ENCODE measurements at regions not wholly inside any gene's neighbourhood (a gene's known extent, or its start where the extent isn't known, plus 50 kb on each side); places are given as distances from the start of the nearest gene placed in this dataset.

GRCh38 chr11:88420165-88420791 lies 82.7 kb upstream of the CTSC start:
- no TSS peak for BruUV-seq (replicated peaks)

GRCh38 chr11:88418508-88418907 lies 81.0 kb upstream of the CTSC start:
- TF ChIP-seq CTCF (IDR thresholded peaks at IDR 0.05) (no peak), SIN3A (IDR thresholded peaks at IDR 0.05; ENCODE audit: borderline replicate concordance, insufficient read depth, low read depth, low read length) (no peak), POLR2AphosphoS5 (IDR thresholded peaks at IDR 0.05; ENCODE audit: low read depth, low read length) (no peak), REST (IDR thresholded peaks at IDR 0.05; ENCODE audit: insufficient read depth in 1 of 2, low read depth in 2 of 2, low read length in 1 of 2) (no peak), TCF7L2 (IDR thresholded peaks at IDR 0.05; ENCODE audit: low read depth, low read length) (no peak)
- ChIA-PET CTCF (no interaction called here), POLR2A (no interaction called here)
- Histone ChIP-seq H3K36me3 (ENCODE audit: control insufficient read depth, insufficient read depth, low read length) (no peaks in the 10 kb centered on the region), H3K4me3 (ENCODE audit: low read depth in 2 of 2, low read length in 2 of 2) (no peak overlapping the region), H3K27ac (ENCODE audit: low read length) (no peak overlapping the region), H3K9me3 (ENCODE audit: control insufficient read depth, insufficient read depth, low read depth, low read length) (no peaks in the 10 kb centered on the region), H3K4me1 (ENCODE audit: control insufficient read depth, insufficient read depth, low read length) (no peaks in the 10 kb centered on the region), H3K27me3 (ENCODE audit: control insufficient read depth, insufficient read depth, low read length) (no peaks in the 10 kb centered on the region)
- intact Hi-C loops (cut with micrococcal nuclease; ENCODE audit: unreplicated experiment) (no loop called here), in situ Hi-C loops (cut with HindIII; ENCODE audit: low pct_unique_long_range_greater_than_20kb, low sequenced_read_pairs) (no loop called here)
- DNase-seq (ENCODE audit: low read depth, low spot score) (no peak), ATAC-seq (no peak)
- no TSS peak for BruUV-seq (replicated peaks)

More at GRCh38 chr11:88420165-88420791, 82.7 kb upstream of the CTSC start:
- intact Hi-C loops (cut with micrococcal nuclease; ENCODE audit: unreplicated experiment), result no loop called here
- ChIA-PET POLR2A (no interaction called here), CTCF (no interaction called here)
- no peak for TF ChIP-seq CTCF (IDR thresholded peaks at IDR 0.05)
- no peak for TF ChIP-seq POLR2AphosphoS5 (IDR thresholded peaks at IDR 0.05; ENCODE audit: low read depth, low read length)
- TF ChIP-seq SIN3A (IDR thresholded peaks at IDR 0.05; ENCODE audit: borderline replicate concordance, insufficient read depth, low read depth, low read length), result no peak
- TF ChIP-seq TCF7L2 (IDR thresholded peaks at IDR 0.05; ENCODE audit: low read depth, low read length), result no peak
- no peak for TF ChIP-seq REST (IDR thresholded peaks at IDR 0.05; ENCODE audit: insufficient read depth in 1 of 2, low read depth in 2 of 2, low read length in 1 of 2)
- H3K4me3 ChIP-seq (ENCODE audit: low read depth in 2 of 2, low read length in 2 of 2), result no peak overlapping the region
- no peaks in the 10 kb centered on the region for H3K36me3 ChIP-seq (ENCODE audit: control insufficient read depth, insufficient read depth, low read length)
- no peak overlapping the region for H3K27ac ChIP-seq (ENCODE audit: low read length)
- ATAC-seq (no peak), DNase-seq (ENCODE audit: low read depth, low spot score) (no peak)
- H3K9me3 ChIP-seq (ENCODE audit: control insufficient read depth, insufficient read depth, low read depth, low read length), result no peaks in the 10 kb centered on the region
- in situ Hi-C loops (cut with HindIII; ENCODE audit: low pct_unique_long_range_greater_than_20kb, low sequenced_read_pairs), result no loop called here
- no peaks in the 10 kb centered on the region for H3K27me3 ChIP-seq (ENCODE audit: control insufficient read depth, insufficient read depth, low read length)
- no peaks in the 10 kb centered on the region for H3K4me1 ChIP-seq (ENCODE audit: control insufficient read depth, insufficient read depth, low read length)

Measured in Panc1 (cell line).